ENCODE measurements at regions not wholly inside any gene's neighbourhood (a gene's known extent, or its start where the extent isn't known, plus 50 kb on each side); places are given as distances from the start of the nearest gene placed in this dataset.

DNA sequence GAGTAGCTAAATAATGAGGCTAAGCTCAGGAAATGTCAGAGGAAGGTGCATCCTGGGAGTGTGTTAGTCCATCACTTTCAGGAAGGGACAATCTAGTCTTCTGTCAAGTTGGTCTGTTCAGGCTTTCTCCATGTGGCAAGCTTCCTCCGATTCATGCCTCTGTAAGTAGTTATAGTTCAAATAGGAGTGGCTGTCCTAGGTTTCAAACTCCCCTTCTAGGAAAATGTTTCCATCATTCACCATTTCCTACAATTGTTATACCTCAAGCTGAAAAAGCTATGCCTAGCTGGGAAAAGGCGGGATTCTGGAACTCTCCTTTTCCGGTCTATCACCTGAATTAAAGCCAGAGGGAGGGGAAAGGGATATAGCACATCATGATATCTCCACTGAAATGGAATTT, 287.7 kb upstream of the ZSWIM2 start:
- no peak for DNase-seq (ENCODE audit: low spot score)
- H3K9me3 ChIP-seq (ENCODE audit: severe bottlenecking): no peaks in the 10 kb centered on the region
- no peaks in the 10 kb centered on the region for H3K4me1 ChIP-seq (ENCODE audit: insufficient read depth, poor library complexity, severe bottlenecking)
- no peaks in the 10 kb centered on the region for H3K36me3 ChIP-seq (ENCODE audit: low read depth)
- H3K4me3 ChIP-seq (ENCODE audit: severe bottlenecking): no peak overlapping the region
- H3K27ac ChIP-seq (ENCODE audit: poor library complexity, severe bottlenecking): no peak overlapping the region
- no peaks in the 10 kb centered on the region for H3K27me3 ChIP-seq (ENCODE audit: insufficient read depth, poor library complexity, severe bottlenecking)
- TF ChIP-seq CTCF (IDR thresholded peaks at IDR 0.05; ENCODE audit: poor library complexity, severe bottlenecking): no peak
- no peak for ATAC-seq (ENCODE audit: low read depth)

- ATAC-seq (ENCODE audit: low read depth) (no peak), DNase-seq (ENCODE audit: low spot score) (no peak)
- no peak for TF ChIP-seq CTCF (IDR thresholded peaks at IDR 0.05; ENCODE audit: poor library complexity, severe bottlenecking)
- H3K4me3 ChIP-seq (ENCODE audit: severe bottlenecking): no peak overlapping the region
- H3K27me3 ChIP-seq (ENCODE audit: insufficient read depth, poor library complexity, severe bottlenecking): no peaks in the 10 kb centered on the region
- no peaks in the 10 kb centered on the region for H3K36me3 ChIP-seq (ENCODE audit: low read depth)
- H3K4me1 ChIP-seq (ENCODE audit: insufficient read depth, poor library complexity, severe bottlenecking): no peaks in the 10 kb centered on the region
- no peak overlapping the region for H3K27ac ChIP-seq (ENCODE audit: poor library complexity, severe bottlenecking)
- H3K9me3 ChIP-seq (ENCODE audit: severe bottlenecking): no peaks in the 10 kb centered on the region
Measured at GRCh38 chr2:187134306-187134705, 285.3 kb upstream of the ZSWIM2 start.

- Histone ChIP-seq H3K27ac (ENCODE audit: poor library complexity, severe bottlenecking) (no peak overlapping the region), H3K36me3 (ENCODE audit: low read depth) (no peaks in the 10 kb centered on the region), H3K9me3 (ENCODE audit: severe bottlenecking) (no peaks in the 10 kb centered on the region), H3K27me3 (ENCODE audit: insufficient read depth, poor library complexity, severe bottlenecking) (no peaks in the 10 kb centered on the region), H3K4me1 (ENCODE audit: insufficient read depth, poor library complexity, severe bottlenecking) (no peaks in the 10 kb centered on the region), H3K4me3 (ENCODE audit: severe bottlenecking) (no peak overlapping the region)
- ATAC-seq (ENCODE audit: low read depth): no peak
- no peak for TF ChIP-seq CTCF (IDR thresholded peaks at IDR 0.05; ENCODE audit: poor library complexity, severe bottlenecking)
- DNase-seq (ENCODE audit: low spot score): no peak
Measured at GRCh38 chr2:187129868-187130267, 280.9 kb upstream of the ZSWIM2 start.

DNA sequence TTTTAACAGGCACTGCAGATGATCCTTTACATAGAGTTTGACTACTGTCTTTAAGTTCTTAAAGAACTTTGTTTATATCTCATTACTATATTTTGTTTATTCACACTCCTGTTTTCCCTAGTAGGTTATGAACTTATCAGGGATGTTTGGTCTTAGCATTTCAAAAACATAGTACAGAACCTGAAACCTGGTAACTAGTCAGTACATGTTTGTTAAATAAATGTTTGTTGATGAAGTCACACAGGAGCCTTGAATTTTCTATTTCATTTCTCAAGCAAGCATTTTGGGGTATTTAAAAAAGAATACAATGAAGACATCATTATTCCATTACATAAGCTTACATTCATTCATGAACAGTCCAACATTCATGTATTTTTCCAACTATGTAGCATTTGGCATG, 280.3 kb upstream of the ZSWIM2 start:
- ATAC-seq (ENCODE audit: low read depth) (no peak), DNase-seq (ENCODE audit: low spot score) (no peak)
- Histone ChIP-seq H3K27ac (ENCODE audit: poor library complexity, severe bottlenecking) (no peak overlapping the region), H3K4me1 (ENCODE audit: insufficient read depth, poor library complexity, severe bottlenecking) (no peaks in the 10 kb centered on the region), H3K9me3 (ENCODE audit: severe bottlenecking) (no peaks in the 10 kb centered on the region), H3K27me3 (ENCODE audit: insufficient read depth, poor library complexity, severe bottlenecking) (no peaks in the 10 kb centered on the region), H3K4me3 (ENCODE audit: severe bottlenecking) (no peak overlapping the region), H3K36me3 (ENCODE audit: low read depth) (no peaks in the 10 kb centered on the region)
- no peak for TF ChIP-seq CTCF (IDR thresholded peaks at IDR 0.05; ENCODE audit: poor library complexity, severe bottlenecking)

DNA sequence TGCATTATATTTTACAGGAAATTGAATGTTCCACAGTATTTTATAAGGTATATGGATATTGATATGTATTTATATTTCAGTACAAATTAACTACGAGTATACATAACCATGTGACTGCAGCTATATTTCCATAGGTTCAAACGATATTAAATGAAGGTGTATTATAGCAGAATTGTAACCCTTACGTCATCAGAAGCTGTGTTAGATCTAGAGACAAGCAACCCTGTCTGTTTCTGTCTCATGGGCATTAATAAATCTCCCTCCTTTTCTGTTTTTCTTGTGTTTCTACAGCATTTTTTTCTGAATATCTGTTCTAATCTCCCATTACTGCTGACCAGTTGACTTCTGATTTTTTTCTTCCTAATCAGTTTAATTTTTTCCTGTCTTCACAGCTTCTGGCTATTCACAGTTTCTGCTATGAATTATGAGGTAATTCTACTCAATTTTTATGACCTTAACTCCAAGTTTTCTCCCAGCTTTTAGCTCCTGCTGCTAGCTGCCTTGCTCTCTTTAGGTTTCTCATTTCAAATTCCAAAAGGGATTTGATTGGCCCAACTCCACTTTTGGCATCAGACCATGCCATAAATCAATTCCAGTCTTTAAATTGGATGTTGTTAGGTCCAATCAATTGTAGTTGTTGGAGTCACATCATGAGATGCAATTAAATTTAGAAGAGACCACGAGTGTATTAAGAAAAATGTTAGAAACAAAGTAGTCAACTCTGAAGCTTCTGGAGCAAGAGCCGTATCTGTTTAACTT, 277.5 kb upstream of the ZSWIM2 start:
- ATAC-seq (ENCODE audit: low read depth): no peak
- H3K36me3 ChIP-seq (ENCODE audit: low read depth): no peaks in the 10 kb centered on the region
- H3K27ac ChIP-seq (ENCODE audit: poor library complexity, severe bottlenecking): no peak overlapping the region
- H3K4me3 ChIP-seq (ENCODE audit: severe bottlenecking): no peak overlapping the region
- TF ChIP-seq CTCF (IDR thresholded peaks at IDR 0.05; ENCODE audit: poor library complexity, severe bottlenecking): no peak
- H3K9me3 ChIP-seq (ENCODE audit: severe bottlenecking): no peaks in the 10 kb centered on the region
- no peaks in the 10 kb centered on the region for H3K27me3 ChIP-seq (ENCODE audit: insufficient read depth, poor library complexity, severe bottlenecking)
- no peak for DNase-seq (ENCODE audit: low spot score)
- H3K4me1 ChIP-seq (ENCODE audit: insufficient read depth, poor library complexity, severe bottlenecking): no peaks in the 10 kb centered on the region
